Vagina (tissue), 2 donors: ENCODE measurements at regions not wholly inside any gene's neighbourhood (a gene's known extent, or its start where the extent isn't known, plus 50 kb on each side); places are given as distances from the start of the nearest gene placed in this dataset.

Source experiments
- CTCF ChIP-seq, 3 experiments: fragments of 450-650 bp in 2 of 3; fragments of 200-600 bp in 1 of 3; sonication (generic) in 1 of 3; IDR thresholded peaks; one replicate each; pipeline ENCODE4 v1.5.1; 2017 to 2019; ENCODE audit warnings: antibody characterized with exemption in 3 of 3, mild to moderate bottlenecking in 2 of 3, moderate library complexity in 2 of 3
- POLR2A ChIP-seq, 2 donors: fragments of 450-650 bp; IDR thresholded peaks; one replicate each; pipeline ENCODE4 v1.6.1; 2017; ENCODE audit warnings: antibody characterized with exemption in 2 of 2, mild to moderate bottlenecking in 2 of 2, moderate library complexity in 2 of 2
- POLR2AphosphoS5 ChIP-seq, 2 donors: sonication (generic); formaldehyde crosslinking; IDR thresholded peaks; one replicate each; pipeline ENCODE4 v1.9.0; 2017; ENCODE audit warnings: antibody characterized with exemption in 2 of 2, mild to moderate bottlenecking in 2 of 2, low read depth in 1 of 2; ENCODE audit not compliant: insufficient read depth in 1 of 2

GRCh38 chr10:71127773-71128172 lies 84.6 kb upstream of the UNC5B start:
- TF ChIP-seq CTCF (IDR thresholded peaks at IDR 0.05) = no peak
- TF ChIP-seq POLR2A (IDR thresholded peaks at IDR 0.05) = no peak
- TF ChIP-seq POLR2AphosphoS5 (IDR thresholded peaks at IDR 0.05; ENCODE audit: insufficient read depth in 1 of 2, low read depth in 1 of 2) = no peak
